Osteocyte (in vitro differentiated cells): ENCODE measurements at regions not wholly inside any gene's neighbourhood (a gene's known extent, or its start where the extent isn't known, plus 50 kb on each side); places are given as distances from the start of the nearest gene placed in this dataset.

Experiments used
- DNase-seq: peaks from one replicate; pipeline ENCODE4 v3.0.0; 2021; ENCODE audit warnings: mixed read lengths; ENCODE audit not compliant: unreplicated experiment; ENCODE audit errors: extremely low spot score
- H3K27ac Mint-ChIP-seq: one replicate; pipeline ENCODE4 v1.8.0; 2021; ENCODE audit warnings: mild to moderate bottlenecking, mixed read lengths; ENCODE audit not compliant: unreplicated experiment
- H3K27me3 Mint-ChIP-seq: one replicate; pipeline ENCODE4 v1.8.0; 2021; ENCODE audit warnings: mixed read lengths; ENCODE audit not compliant: unreplicated experiment
- H3K36me3 Mint-ChIP-seq: one replicate; pipeline ENCODE4 v1.8.0; 2021; ENCODE audit warnings: mixed read lengths; ENCODE audit not compliant: unreplicated experiment
- H3K4me1 Mint-ChIP-seq: one replicate; pipeline ENCODE4 v1.8.0; 2021; ENCODE audit warnings: mixed read lengths; ENCODE audit not compliant: unreplicated experiment
- H3K4me3 Mint-ChIP-seq: one replicate; pipeline ENCODE4 v1.8.0; 2021; ENCODE audit warnings: mild to moderate bottlenecking, moderate library complexity, mixed read lengths; ENCODE audit not compliant: unreplicated experiment
- H3K9me3 Mint-ChIP-seq: one replicate; pipeline ENCODE4 v1.8.0; 2021; ENCODE audit warnings: mixed read lengths; ENCODE audit not compliant: unreplicated experiment
- CTCF ChIP-seq: fragments of 200-600 bp; sonication (generic); IDR thresholded peaks from 2 replicates; pipeline ENCODE4 v1.5.0; 2021; ENCODE audit warnings: antibody characterized with exemption, mild to moderate bottlenecking, moderate library complexity

GRCh38 chr15:53437366-53437765, 322.1 kb downstream of the WDR72 start:
- DNase-seq, result no peak
- no peaks in the 10 kb centered on the region for H3K4me1 Mint-ChIP-seq
- no peak overlapping the region for H3K27ac Mint-ChIP-seq
- no peak for TF ChIP-seq CTCF
- no peaks in the 10 kb centered on the region for H3K9me3 Mint-ChIP-seq
- no peak overlapping the region for H3K4me3 Mint-ChIP-seq
- H3K27me3 Mint-ChIP-seq, result peaks cover 5% of the 10 kb centered on the region
- no peaks in the 10 kb centered on the region for H3K36me3 Mint-ChIP-seq

- Mint-ChIP-seq H3K27ac (no peak overlapping the region), H3K4me1 (no peaks in the 10 kb centered on the region), H3K9me3 (no peaks in the 10 kb centered on the region), H3K4me3 (no peak overlapping the region), H3K27me3 (peaks cover 3% of the 10 kb centered on the region), H3K36me3 (no peaks in the 10 kb centered on the region)
- no peak for DNase-seq
- TF ChIP-seq CTCF, result no peak
Measured at GRCh38 chr15:53434174-53434678, 325.2 kb downstream of the WDR72 start.

GRCh38 chr15:53416219-53416940, 343.1 kb downstream of the WDR72 start:
- Mint-ChIP-seq H3K9me3 (peaks cover 9% of the 10 kb centered on the region), H3K36me3 (no peaks in the 10 kb centered on the region), H3K4me3 (no peak overlapping the region), H3K27me3 (no peaks in the 10 kb centered on the region), H3K27ac (no peak overlapping the region), H3K4me1 (no peaks in the 10 kb centered on the region)
- DNase-seq, result no peak
- TF ChIP-seq CTCF, result no peak

- H3K9me3 Mint-ChIP-seq, result peaks cover 15% of the 10 kb centered on the region
- H3K36me3 Mint-ChIP-seq, result no peaks in the 10 kb centered on the region
- no peak overlapping the region for H3K4me3 Mint-ChIP-seq
- TF ChIP-seq CTCF, result no peak
- DNase-seq, result no peak
- H3K27ac Mint-ChIP-seq, result no peak overlapping the region
- peaks cover 2% of the 10 kb centered on the region for H3K27me3 Mint-ChIP-seq
- no peaks in the 10 kb centered on the region for H3K4me1 Mint-ChIP-seq
Measured at GRCh38 chr15:53414167-53414566, 345.3 kb downstream of the WDR72 start.

GRCh38 chr15:53412542-53412941, 346.9 kb downstream of the WDR72 start:
- no peak for TF ChIP-seq CTCF
- no peaks in the 10 kb centered on the region for H3K36me3 Mint-ChIP-seq
- peaks cover 10% of the 10 kb centered on the region for H3K9me3 Mint-ChIP-seq
- DNase-seq, result no peak
- no peaks in the 10 kb centered on the region for H3K4me1 Mint-ChIP-seq
- H3K27ac Mint-ChIP-seq, result no peak overlapping the region
- no peak overlapping the region for H3K4me3 Mint-ChIP-seq
- H3K27me3 Mint-ChIP-seq, result peaks cover 2% of the 10 kb centered on the region
